Breast epithelium (tissue), 4 donors: ENCODE measurements at regions not wholly inside any gene's neighbourhood (a gene's known extent, or its start where the extent isn't known, plus 50 kb on each side); places are given as distances from the start of the nearest gene placed in this dataset.
"Not testable (repeated sequence)": the region's sequence is repeated elsewhere in the genome, so short reads cannot be mapped to it uniquely, and the experiment has no call there.

Experiments used
- DNase-seq, 2 donors: peaks; one replicate each; pipeline ENCODE4 v3.0.0-alpha.2; 2019; ENCODE audit warnings: low spot score in 2 of 2
- H3K27ac ChIP-seq, 2 donors: fragments of 200-600 bp; sonication (generic) in 1 of 2; one replicate each; pipeline ENCODE4 v1.5.1; 2016 to 2019; ENCODE audit warnings: mild to moderate bottlenecking in 1 of 2
- H3K27me3 ChIP-seq, 2 donors: fragments of 200-600 bp; sonication (generic) in 1 of 2; one replicate each; pipeline versions ENCODE4 v1.5.1 to v1.6.0; 2017 to 2019; ENCODE audit warnings: control low read depth in 1 of 2, mild to moderate bottlenecking in 1 of 2
- H3K36me3 ChIP-seq: fragments of 200-600 bp; one replicate; pipeline ENCODE4 v1.5.1; 2019
- H3K4me1 ChIP-seq, 2 donors: fragments of 200-600 bp; sonication (generic); one replicate each; pipeline ENCODE4 v1.5.1; 2016 to 2019; ENCODE audit warnings: control low read depth in 1 of 2
- H3K4me3 ChIP-seq, 3 donors: fragments of 200-600 bp; sonication (generic); 1 replicate in 2 of 3; 2 replicates in 1 of 3; pipeline ENCODE4 v1.5.1; 2016 to 2019; ENCODE audit warnings: mild to moderate bottlenecking in 3 of 3, moderate library complexity in 2 of 3
- H3K9me3 ChIP-seq, 2 donors: fragments of 200-600 bp; sonication (generic) in 1 of 2; one replicate each; pipeline ENCODE4 v1.5.1; 2016 to 2019; ENCODE audit warnings: control low read depth in 1 of 2
- POLR2A ChIP-seq: fragments of 450-650 bp; IDR thresholded peaks from one replicate; pipeline ENCODE4 v1.6.1; 2016; ENCODE audit warnings: antibody characterized with exemption, mild to moderate bottlenecking, moderate library complexity
- POLR2AphosphoS5 ChIP-seq, 3 donors: sonication (generic); formaldehyde crosslinking; IDR thresholded peaks; one replicate each; pipeline ENCODE4 v1.6.1; 2017; ENCODE audit warnings: antibody characterized with exemption in 3 of 3
- intact Hi-C: fragments of 100-400 bp; cut with DNase I; formaldehyde crosslinking; loops from one replicate; pipeline ENCODE4 v1.15.1; 2023; ENCODE audit warnings: low total_unique reads
- TF ChIP-seq, protein P1 (sequence below), 3 donors: fragments of 450-650 bp; IDR thresholded peaks; one replicate each; pipeline ENCODE4 v1.5.1; 2016 to 2017; ENCODE audit warnings: antibody characterized with exemption in 3 of 3, mild to moderate bottlenecking in 3 of 3, moderate library complexity in 3 of 3

- intact Hi-C loops = no loop called here
- H3K4me3 ChIP-seq = no peak overlapping the region
- H3K36me3 ChIP-seq = no peaks in the 10 kb centered on the region
- H3K27ac ChIP-seq = no peak overlapping the region
- H3K4me1 ChIP-seq = no peaks in the 10 kb centered on the region
- peak in 1 of 2 donors; percentile 45 for DNase-seq
- TF ChIP-seq, protein P1, sequence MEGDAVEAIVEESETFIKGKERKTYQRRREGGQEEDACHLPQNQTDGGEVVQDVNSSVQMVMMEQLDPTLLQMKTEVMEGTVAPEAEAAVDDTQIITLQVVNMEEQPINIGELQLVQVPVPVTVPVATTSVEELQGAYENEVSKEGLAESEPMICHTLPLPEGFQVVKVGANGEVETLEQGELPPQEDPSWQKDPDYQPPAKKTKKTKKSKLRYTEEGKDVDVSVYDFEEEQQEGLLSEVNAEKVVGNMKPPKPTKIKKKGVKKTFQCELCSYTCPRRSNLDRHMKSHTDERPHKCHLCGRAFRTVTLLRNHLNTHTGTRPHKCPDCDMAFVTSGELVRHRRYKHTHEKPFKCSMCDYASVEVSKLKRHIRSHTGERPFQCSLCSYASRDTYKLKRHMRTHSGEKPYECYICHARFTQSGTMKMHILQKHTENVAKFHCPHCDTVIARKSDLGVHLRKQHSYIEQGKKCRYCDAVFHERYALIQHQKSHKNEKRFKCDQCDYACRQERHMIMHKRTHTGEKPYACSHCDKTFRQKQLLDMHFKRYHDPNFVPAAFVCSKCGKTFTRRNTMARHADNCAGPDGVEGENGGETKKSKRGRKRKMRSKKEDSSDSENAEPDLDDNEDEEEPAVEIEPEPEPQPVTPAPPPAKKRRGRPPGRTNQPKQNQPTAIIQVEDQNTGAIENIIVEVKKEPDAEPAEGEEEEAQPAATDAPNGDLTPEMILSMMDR (IDR thresholded peaks at IDR 0.05) = no peak
- no peak for TF ChIP-seq POLR2AphosphoS5 (IDR thresholded peaks at IDR 0.05)
- TF ChIP-seq POLR2A = no peak
- no peaks in the 10 kb centered on the region for H3K27me3 ChIP-seq
- no peaks in the 10 kb centered on the region for H3K9me3 ChIP-seq
Measured at GRCh38 chr14:105622329-105622955, 96.1 kb downstream of the TMEM121 start.

DNA sequence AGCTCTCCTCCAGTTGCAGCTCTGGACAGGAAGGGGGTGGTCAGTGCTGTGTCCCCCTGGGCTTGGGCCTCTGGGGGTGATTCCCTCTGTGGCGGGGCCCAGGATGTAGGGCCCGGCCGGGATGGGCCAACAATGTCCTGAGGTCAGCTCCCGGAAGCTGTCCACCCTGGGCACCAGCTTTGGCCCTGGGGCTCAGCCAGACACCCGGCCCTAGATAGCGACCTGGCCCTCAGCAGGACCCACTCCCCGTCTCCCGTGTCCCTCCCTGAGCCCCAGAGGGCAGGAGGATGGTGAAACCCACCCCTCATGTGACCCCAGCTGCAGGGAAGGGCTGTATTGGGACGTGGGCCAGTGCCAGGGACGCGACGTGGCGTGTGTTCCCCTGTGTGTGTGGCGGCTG is 96.8 kb downstream of the TMEM121 start:
- H3K27ac ChIP-seq, H3K36me3 ChIP-seq, H3K4me1 ChIP-seq, H3K27me3 ChIP-seq, intact Hi-C loops, H3K9me3 ChIP-seq, H3K4me3 ChIP-seq: not testable (repeated sequence)
- DNase-seq = peak in 1 of 2 donors; percentile 27

DNA sequence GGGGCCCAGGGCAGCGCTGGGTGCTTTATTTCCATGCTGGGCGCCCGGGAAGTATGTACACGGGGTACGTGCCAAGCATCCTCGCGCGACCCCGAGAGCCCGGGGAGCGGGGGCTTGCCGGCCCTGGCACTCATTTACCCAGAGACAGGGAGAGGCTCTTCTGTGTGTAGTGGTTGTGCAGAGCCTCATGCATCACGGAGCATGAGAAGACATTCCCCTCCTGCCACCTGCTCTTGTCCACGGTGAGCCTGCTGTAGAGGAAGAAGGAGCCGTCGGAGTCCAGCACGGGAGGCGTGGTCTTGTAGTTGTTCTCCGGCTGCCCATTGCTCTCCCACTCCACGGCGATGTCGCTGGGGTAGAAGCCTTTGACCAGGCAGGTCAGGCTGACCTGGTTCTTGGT is 98.0 kb downstream of the TMEM121 start:
- H3K4me1 ChIP-seq, DNase-seq, H3K9me3 ChIP-seq, intact Hi-C loops, H3K4me3 ChIP-seq, H3K27me3 ChIP-seq, H3K27ac ChIP-seq, H3K36me3 ChIP-seq: not testable (repeated sequence)

GRCh38 chr14:105624749-105625434 is 98.5 kb downstream of the TMEM121 start:
- H3K27me3 ChIP-seq, DNase-seq, H3K4me1 ChIP-seq, H3K4me3 ChIP-seq, intact Hi-C loops, H3K9me3 ChIP-seq, H3K27ac ChIP-seq, H3K36me3 ChIP-seq: not testable (repeated sequence)

DNA sequence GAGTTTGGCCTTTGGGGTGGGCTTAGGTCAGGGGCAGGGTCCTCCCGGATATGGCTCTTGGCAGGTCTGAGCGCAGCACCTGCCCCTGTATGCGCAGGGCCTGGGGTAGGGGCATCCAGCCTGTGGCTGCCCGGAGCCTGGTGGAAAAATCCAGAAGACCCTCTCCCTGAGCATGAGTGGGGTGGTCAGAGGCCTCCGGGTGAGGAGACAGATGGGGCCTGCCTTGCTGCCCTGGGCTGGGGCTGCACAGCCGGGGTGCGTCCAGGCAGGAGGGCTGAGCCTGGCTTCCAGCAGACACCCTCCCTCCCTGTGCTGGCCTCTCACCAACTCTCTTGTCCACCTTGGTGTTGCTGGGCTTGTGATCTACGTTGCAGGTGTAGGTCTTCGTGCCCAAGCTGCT is 99.1 kb downstream of the TMEM121 start:
- H3K4me1 ChIP-seq, H3K27ac ChIP-seq, H3K9me3 ChIP-seq, intact Hi-C loops, H3K4me3 ChIP-seq, H3K36me3 ChIP-seq, H3K27me3 ChIP-seq, DNase-seq: not testable (repeated sequence)

GRCh38 chr14:105626111-105626510 is 99.7 kb downstream of the TMEM121 start:
- H3K36me3 ChIP-seq, intact Hi-C loops, H3K4me1 ChIP-seq, H3K27ac ChIP-seq, H3K4me3 ChIP-seq, H3K9me3 ChIP-seq, DNase-seq, H3K27me3 ChIP-seq: not testable (repeated sequence)

- H3K36me3 ChIP-seq, H3K27ac ChIP-seq, DNase-seq, H3K4me1 ChIP-seq, H3K4me3 ChIP-seq, H3K27me3 ChIP-seq, H3K9me3 ChIP-seq, intact Hi-C loops: not testable (repeated sequence)
Measured at GRCh38 chr14:105626651-105627050, 100.3 kb downstream of the TMEM121 start.

- DNase-seq, intact Hi-C loops, H3K27ac ChIP-seq, H3K4me3 ChIP-seq, H3K36me3 ChIP-seq, H3K9me3 ChIP-seq, H3K27me3 ChIP-seq, H3K4me1 ChIP-seq: not testable (repeated sequence)
Measured at GRCh38 chr14:105627287-105627686, 100.9 kb downstream of the TMEM121 start.

- no peak for DNase-seq
- H3K4me1 ChIP-seq = no peaks in the 10 kb centered on the region
- intact Hi-C loops = no loop called here
- H3K4me3 ChIP-seq = no peak overlapping the region
- no peaks in the 10 kb centered on the region for H3K36me3 ChIP-seq
- peaks cover 0 to 6% of the 10 kb centered on the region in 2 donors for H3K27me3 ChIP-seq
- H3K9me3 ChIP-seq = peaks cover 6 to 8% of the 10 kb centered on the region in 2 donors
- H3K27ac ChIP-seq = no peak overlapping the region
- TF ChIP-seq POLR2A (no peak), POLR2AphosphoS5 (IDR thresholded peaks at IDR 0.05) (no peak)
- TF ChIP-seq, protein P1 (IDR thresholded peaks at IDR 0.05) = no peak
Measured at GRCh38 chr14:105627701-105628100, 101.3 kb downstream of the TMEM121 start.

DNA sequence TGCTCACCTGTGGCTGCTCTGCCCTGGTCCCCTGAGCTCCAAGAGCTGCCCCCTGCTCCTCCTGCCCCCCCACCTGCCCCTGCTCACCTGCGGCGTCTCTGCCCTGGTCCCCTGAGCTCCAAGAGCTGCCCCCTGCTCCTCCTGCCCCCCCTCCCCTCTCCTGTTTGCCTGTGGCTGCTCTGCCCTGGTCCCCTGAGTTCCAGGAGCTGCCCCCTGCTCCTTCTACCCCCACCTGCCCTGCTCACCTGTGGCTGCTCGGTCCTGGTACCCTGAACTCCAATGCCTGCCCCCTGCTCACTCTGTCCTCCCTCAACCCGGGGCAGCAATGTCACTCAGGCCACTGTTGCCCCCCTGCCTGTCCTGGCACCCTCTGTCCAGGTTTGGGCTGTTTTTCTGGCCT is 101.7 kb downstream of the TMEM121 start:
- H3K4me3 ChIP-seq, intact Hi-C loops, H3K9me3 ChIP-seq, H3K4me1 ChIP-seq, H3K36me3 ChIP-seq, DNase-seq, H3K27me3 ChIP-seq, H3K27ac ChIP-seq: not testable (repeated sequence)

DNA sequence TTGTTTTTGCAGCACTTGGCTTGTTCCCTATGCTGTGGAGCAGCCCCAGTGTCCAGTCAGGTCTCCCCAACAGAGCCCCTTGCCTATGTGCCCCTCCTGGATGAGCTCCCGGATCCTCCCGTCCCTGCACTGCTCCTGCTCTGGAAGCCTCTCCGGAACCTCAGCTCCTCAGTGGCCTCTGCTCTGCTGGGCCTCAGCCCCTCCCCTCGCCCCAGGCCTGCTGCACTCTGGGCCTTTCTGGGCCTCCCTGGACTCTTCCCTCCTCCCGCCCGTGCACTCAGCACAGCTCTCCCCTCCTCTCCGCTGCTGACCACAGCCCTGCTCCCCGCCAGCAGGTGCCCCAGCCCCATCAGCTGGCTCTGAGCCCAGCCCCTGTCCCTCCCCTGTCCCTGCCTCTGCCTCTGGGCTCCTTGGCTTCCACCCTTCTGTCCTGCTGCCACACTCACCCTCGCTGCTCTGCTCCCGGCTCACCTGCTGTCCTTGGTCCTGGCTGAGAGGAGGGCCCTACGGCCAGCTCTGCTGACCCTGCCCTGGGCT is 102.2 kb downstream of the TMEM121 start:
- intact Hi-C loops, H3K4me3 ChIP-seq, DNase-seq, H3K27me3 ChIP-seq, H3K4me1 ChIP-seq, H3K36me3 ChIP-seq, H3K9me3 ChIP-seq, H3K27ac ChIP-seq: not testable (repeated sequence)
